ENCODE measurements at regions not wholly inside any gene's neighbourhood (a gene's known extent, or its start where the extent isn't known, plus 50 kb on each side); places are given as distances from the start of the nearest gene placed in this dataset.

GRCh38 chr13:102947745-102948405 is 102.0 kb downstream of the ERCC5 start:
- Mint-ChIP-seq H3K36me3 (ENCODE audit: insufficient read depth, unreplicated experiment) (no peaks in the 10 kb centered on the region), H3K27ac (ENCODE audit: unreplicated experiment) (no peak overlapping the region), H3K27me3 (ENCODE audit: unreplicated experiment) (no peaks in the 10 kb centered on the region), H3K4me3 (ENCODE audit: low read depth, unreplicated experiment) (no peak overlapping the region), H3K9me3 (ENCODE audit: low read depth, unreplicated experiment) (no peaks in the 10 kb centered on the region), H3K4me1 (ENCODE audit: low read depth, unreplicated experiment) (no peaks in the 10 kb centered on the region)
- no TSS peak for BruUV-seq (replicated peaks)
- peak; percentile 2 for DNase-seq
- TF ChIP-seq, protein P1, sequence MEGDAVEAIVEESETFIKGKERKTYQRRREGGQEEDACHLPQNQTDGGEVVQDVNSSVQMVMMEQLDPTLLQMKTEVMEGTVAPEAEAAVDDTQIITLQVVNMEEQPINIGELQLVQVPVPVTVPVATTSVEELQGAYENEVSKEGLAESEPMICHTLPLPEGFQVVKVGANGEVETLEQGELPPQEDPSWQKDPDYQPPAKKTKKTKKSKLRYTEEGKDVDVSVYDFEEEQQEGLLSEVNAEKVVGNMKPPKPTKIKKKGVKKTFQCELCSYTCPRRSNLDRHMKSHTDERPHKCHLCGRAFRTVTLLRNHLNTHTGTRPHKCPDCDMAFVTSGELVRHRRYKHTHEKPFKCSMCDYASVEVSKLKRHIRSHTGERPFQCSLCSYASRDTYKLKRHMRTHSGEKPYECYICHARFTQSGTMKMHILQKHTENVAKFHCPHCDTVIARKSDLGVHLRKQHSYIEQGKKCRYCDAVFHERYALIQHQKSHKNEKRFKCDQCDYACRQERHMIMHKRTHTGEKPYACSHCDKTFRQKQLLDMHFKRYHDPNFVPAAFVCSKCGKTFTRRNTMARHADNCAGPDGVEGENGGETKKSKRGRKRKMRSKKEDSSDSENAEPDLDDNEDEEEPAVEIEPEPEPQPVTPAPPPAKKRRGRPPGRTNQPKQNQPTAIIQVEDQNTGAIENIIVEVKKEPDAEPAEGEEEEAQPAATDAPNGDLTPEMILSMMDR (IDR thresholded peaks at IDR 0.05; ENCODE audit: unreplicated experiment) = no peak
- intact Hi-C loops (cut with micrococcal nuclease; ENCODE audit: unreplicated experiment) = no loop called here
- CTCF ChIA-PET = no interaction called here

DNA sequence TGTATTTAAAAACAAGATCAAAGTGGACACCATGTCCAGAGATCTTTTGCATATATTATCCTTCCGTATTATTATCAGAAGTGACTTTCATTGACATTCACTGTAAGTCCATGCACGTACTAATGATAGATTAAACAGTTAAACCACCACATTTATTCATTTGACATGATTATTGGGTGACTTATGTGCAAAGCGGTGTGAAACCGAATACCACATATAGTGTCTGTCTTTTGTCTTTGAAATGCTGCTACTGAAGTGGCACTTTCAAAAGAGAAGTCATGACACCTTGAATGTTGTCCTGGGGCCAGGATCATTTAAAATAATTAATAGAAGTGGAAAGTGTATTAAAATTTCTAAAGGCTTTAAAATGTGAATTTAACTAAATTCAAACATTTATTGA is 100.1 kb downstream of the ERCC5 start:
- TF ChIP-seq, protein P1 (IDR thresholded peaks at IDR 0.05; ENCODE audit: unreplicated experiment) = no peak
- intact Hi-C loops (cut with micrococcal nuclease; ENCODE audit: unreplicated experiment) = no loop called here
- Mint-ChIP-seq H3K27ac (ENCODE audit: unreplicated experiment) (no peak overlapping the region), H3K9me3 (ENCODE audit: low read depth, unreplicated experiment) (no peaks in the 10 kb centered on the region), H3K4me1 (ENCODE audit: low read depth, unreplicated experiment) (no peaks in the 10 kb centered on the region), H3K4me3 (ENCODE audit: low read depth, unreplicated experiment) (no peak overlapping the region), H3K36me3 (ENCODE audit: insufficient read depth, unreplicated experiment) (no peaks in the 10 kb centered on the region), H3K27me3 (ENCODE audit: unreplicated experiment) (no peaks in the 10 kb centered on the region)
- no peak for DNase-seq
- CTCF ChIA-PET = no interaction called here
- no TSS peak for BruUV-seq (replicated peaks)

DNA sequence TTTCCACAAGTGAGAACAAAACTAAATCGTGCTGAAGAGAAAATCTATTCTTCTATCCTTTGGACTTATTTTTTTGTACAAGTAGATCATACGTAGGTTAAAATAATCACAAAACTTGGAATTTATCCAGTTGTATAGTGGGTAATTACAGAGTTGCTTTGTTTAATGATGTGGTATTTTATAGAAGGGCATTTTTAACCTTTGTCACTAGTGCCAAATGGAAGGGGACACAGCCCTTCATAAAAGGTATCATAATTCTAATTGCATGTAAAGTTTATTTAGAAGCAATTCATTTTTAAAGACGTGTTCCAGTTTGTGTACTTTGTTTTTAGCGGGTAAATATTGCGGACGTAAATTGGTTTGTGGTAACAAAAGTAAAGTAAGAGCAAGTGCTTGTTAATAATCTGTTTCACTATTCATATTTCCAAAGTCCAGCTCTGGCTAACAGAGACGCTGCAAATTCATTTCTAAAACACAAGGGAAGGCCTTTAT is 99.5 kb downstream of the ERCC5 start:
- DNase-seq = no peak
- Mint-ChIP-seq H3K9me3 (ENCODE audit: low read depth, unreplicated experiment) (no peaks in the 10 kb centered on the region), H3K4me1 (ENCODE audit: low read depth, unreplicated experiment) (no peaks in the 10 kb centered on the region), H3K4me3 (ENCODE audit: low read depth, unreplicated experiment) (no peak overlapping the region), H3K27me3 (ENCODE audit: unreplicated experiment) (no peaks in the 10 kb centered on the region), H3K27ac (ENCODE audit: unreplicated experiment) (no peak overlapping the region), H3K36me3 (ENCODE audit: insufficient read depth, unreplicated experiment) (no peaks in the 10 kb centered on the region)
- intact Hi-C loops (cut with micrococcal nuclease; ENCODE audit: unreplicated experiment) = no loop called here
- BruUV-seq (replicated peaks) = no TSS peak
- CTCF ChIA-PET = no interaction called here
- TF ChIP-seq, protein P1 (IDR thresholded peaks at IDR 0.05; ENCODE audit: unreplicated experiment) = no peak

DNA sequence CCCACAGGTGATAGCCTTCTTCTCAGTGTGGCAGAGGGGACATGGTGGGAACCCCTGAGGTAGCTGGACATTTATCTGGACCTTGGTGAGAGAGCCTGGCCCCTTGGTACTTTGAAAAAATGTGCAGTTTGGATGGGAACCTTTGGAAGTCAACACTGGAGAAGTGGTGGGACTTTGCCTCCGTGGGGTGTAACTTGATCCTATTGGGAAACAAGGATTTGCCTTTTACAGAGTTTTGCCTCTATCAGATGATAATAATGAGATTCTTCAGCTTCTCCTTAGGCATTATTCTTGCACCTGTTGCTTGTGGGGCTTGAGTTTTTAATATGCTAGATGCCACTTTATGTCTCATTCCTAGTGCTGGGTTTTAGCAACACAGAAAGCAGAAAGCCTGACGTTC is 99.0 kb downstream of the ERCC5 start:
- H3K4me1 Mint-ChIP-seq (ENCODE audit: low read depth, unreplicated experiment) = no peaks in the 10 kb centered on the region
- H3K9me3 Mint-ChIP-seq (ENCODE audit: low read depth, unreplicated experiment) = no peaks in the 10 kb centered on the region
- CTCF ChIA-PET = no interaction called here
- H3K4me3 Mint-ChIP-seq (ENCODE audit: low read depth, unreplicated experiment) = no peak overlapping the region
- no peaks in the 10 kb centered on the region for H3K36me3 Mint-ChIP-seq (ENCODE audit: insufficient read depth, unreplicated experiment)
- BruUV-seq (replicated peaks) = no TSS peak
- TF ChIP-seq, protein P1 (IDR thresholded peaks at IDR 0.05; ENCODE audit: unreplicated experiment) = no peak
- DNase-seq = no peak
- intact Hi-C loops (cut with micrococcal nuclease; ENCODE audit: unreplicated experiment) = no loop called here
- no peak overlapping the region for H3K27ac Mint-ChIP-seq (ENCODE audit: unreplicated experiment)
- H3K27me3 Mint-ChIP-seq (ENCODE audit: unreplicated experiment) = no peaks in the 10 kb centered on the region

Data from Calu3 (cell line).